CD4-positive, alpha-beta T cell (primary cell): ENCODE measurements at regions not wholly inside any gene's neighbourhood (a gene's known extent, or its start where the extent isn't known, plus 50 kb on each side); places are given as distances from the start of the nearest gene placed in this dataset.

Experiments
- ATAC-seq: fragments of 200-7000 bp; cut with Tn5 transposase; one replicate; pipeline ENCODE4 v1.10.0; 2022; ENCODE audit warnings: mild to moderate bottlenecking; ENCODE audit not compliant: poor library complexity
- CTCF ChIA-PET: fragments of 350-600 bp; sonication (Branson Sonifier 250); formaldehyde crosslinking; loops from one replicate; lab custom pipeline; 2021; ENCODE audit warnings: antibody characterized with exemption, inconsistent platforms; lab: Charles Lee
- POLR2A ChIA-PET: fragments of 350-600 bp; sonication (Branson Sonifier 250); formaldehyde crosslinking; loops from one replicate; lab custom pipeline; 2021; ENCODE audit warnings: antibody characterized with exemption, inconsistent platforms; lab: Charles Lee
- DNase-seq, 14 experiments: peaks; one replicate each; pipeline ENCODE4 v3.0.0-alpha.2; 2013 to 2020; ENCODE audit warnings: mixed read lengths in 2 of 14
- H3K27ac ChIP-seq, 2 donors: one replicate each; pipeline versions ENCODE4 v1.5.1 to v1.7.0; 2013; ENCODE audit warnings: low read length in 2 of 2, low read depth in 1 of 2, mild to moderate bottlenecking in 1 of 2
- H3K27me3 ChIP-seq, 2 experiments: 1 replicate in 1 of 2; 2 replicates in 1 of 2; pipeline versions ENCODE4 v1.6.1 to v1.7.0; 2013; ENCODE audit warnings: low read length in 2 of 2, control low read depth in 1 of 2, mild to moderate bottlenecking in 1 of 2, moderate library complexity in 1 of 2; ENCODE audit not compliant: insufficient read depth in 2 of 2, control insufficient read depth in 1 of 2
- H3K36me3 ChIP-seq: one replicate; pipeline ENCODE4 v1.6.1; 2013; ENCODE audit warnings: low read length, control low read depth; ENCODE audit not compliant: insufficient read depth
- H3K4me1 ChIP-seq: one replicate; pipeline ENCODE4 v1.6.1; 2013; ENCODE audit warnings: low read length, control low read depth; ENCODE audit not compliant: insufficient read depth
- H3K4me3 ChIP-seq: one replicate; pipeline ENCODE4 v1.5.1; 2013; ENCODE audit warnings: mild to moderate bottlenecking, low read length, moderate library complexity
- H3K9me3 ChIP-seq, 2 experiments: 1 replicate in 1 of 2; 2 replicates in 1 of 2; pipeline versions ENCODE4 v1.6.1 to v1.7.0; 2013; ENCODE audit warnings: low read length in 2 of 2, mild to moderate bottlenecking in 2 of 2, control low read depth in 1 of 2, moderate library complexity in 1 of 2; ENCODE audit not compliant: control insufficient read depth in 1 of 2, insufficient read depth in 1 of 2
- H3K27ac Mint-ChIP-seq: one replicate; pipeline ENCODE4 v1.8.0; 2020; ENCODE audit warnings: mixed read lengths
- H3K27me3 Mint-ChIP-seq: one replicate; pipeline ENCODE4 v1.8.0; 2021; ENCODE audit warnings: mixed read lengths
- H3K36me3 Mint-ChIP-seq: one replicate; pipeline ENCODE4 v1.8.0; 2021; ENCODE audit warnings: low read depth, mixed read lengths
- H3K4me1 Mint-ChIP-seq: one replicate; pipeline ENCODE4 v1.8.0; 2021; ENCODE audit warnings: low read depth, mixed read lengths
- H3K4me3 Mint-ChIP-seq: one replicate; pipeline ENCODE4 v1.8.0; 2020; ENCODE audit warnings: mild to moderate bottlenecking, mixed read lengths
- H3K9me3 Mint-ChIP-seq: one replicate; pipeline ENCODE4 v1.8.0; 2020; ENCODE audit warnings: mixed read lengths
- intact Hi-C, 2 experiments: fragments of 100-400 bp; cut with DNase I in 1 of 2; cut with micrococcal nuclease in 1 of 2; formaldehyde crosslinking; loops; one replicate each; pipeline versions ENCODE4 v1.15.1 to v1.9.0; 2023 to 2025; cut with DNase I, micrococcal nuclease
- TF ChIP-seq, protein P1 (sequence below): fragments of 200-600 bp; IDR thresholded peaks from one replicate; pipeline ENCODE4 v1.8.0; 2022; ENCODE audit warnings: antibody characterized with exemption, mild to moderate bottlenecking

DNA sequence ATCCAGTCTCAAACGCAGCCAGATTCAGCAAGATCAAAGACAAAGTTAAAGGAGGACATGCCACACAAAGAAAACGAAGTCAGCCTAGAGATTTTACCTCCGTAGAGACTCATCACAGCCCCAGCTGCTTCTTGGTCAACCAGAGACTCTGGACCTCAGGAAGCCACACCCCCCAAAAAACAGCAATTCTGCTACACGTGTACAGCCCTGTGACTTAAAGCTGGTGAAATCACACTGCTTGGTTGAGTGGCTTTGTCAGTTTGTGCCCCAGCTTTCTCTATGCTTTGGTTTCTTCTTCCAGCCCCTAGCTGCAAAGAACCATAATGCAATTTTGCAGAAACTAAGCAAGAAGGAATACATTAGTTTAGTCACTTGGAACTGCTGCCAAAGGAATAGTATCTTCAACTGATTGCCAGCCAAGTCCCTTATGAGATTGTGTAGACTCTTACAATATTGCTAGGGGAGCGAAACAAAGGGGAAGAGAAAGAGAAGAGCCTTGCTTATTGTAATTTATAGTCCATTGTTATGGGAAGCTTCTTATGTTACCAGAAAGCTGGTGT, 158.8 kb upstream of the ZNF462 start:
- intact Hi-C loops = no loop called here
- no peaks in the 10 kb centered on the region for H3K36me3 ChIP-seq
- no peaks in the 10 kb centered on the region for H3K9me3 ChIP-seq
- CTCF ChIA-PET = no interaction called here
- no peaks in the 10 kb centered on the region for H3K4me1 Mint-ChIP-seq
- H3K27ac ChIP-seq = no peak overlapping the region
- TF ChIP-seq, protein P1, sequence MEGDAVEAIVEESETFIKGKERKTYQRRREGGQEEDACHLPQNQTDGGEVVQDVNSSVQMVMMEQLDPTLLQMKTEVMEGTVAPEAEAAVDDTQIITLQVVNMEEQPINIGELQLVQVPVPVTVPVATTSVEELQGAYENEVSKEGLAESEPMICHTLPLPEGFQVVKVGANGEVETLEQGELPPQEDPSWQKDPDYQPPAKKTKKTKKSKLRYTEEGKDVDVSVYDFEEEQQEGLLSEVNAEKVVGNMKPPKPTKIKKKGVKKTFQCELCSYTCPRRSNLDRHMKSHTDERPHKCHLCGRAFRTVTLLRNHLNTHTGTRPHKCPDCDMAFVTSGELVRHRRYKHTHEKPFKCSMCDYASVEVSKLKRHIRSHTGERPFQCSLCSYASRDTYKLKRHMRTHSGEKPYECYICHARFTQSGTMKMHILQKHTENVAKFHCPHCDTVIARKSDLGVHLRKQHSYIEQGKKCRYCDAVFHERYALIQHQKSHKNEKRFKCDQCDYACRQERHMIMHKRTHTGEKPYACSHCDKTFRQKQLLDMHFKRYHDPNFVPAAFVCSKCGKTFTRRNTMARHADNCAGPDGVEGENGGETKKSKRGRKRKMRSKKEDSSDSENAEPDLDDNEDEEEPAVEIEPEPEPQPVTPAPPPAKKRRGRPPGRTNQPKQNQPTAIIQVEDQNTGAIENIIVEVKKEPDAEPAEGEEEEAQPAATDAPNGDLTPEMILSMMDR = no peak
- no peaks in the 10 kb centered on the region for H3K4me1 ChIP-seq
- H3K27me3 ChIP-seq = no peaks in the 10 kb centered on the region
- no peak overlapping the region for H3K4me3 Mint-ChIP-seq
- H3K36me3 Mint-ChIP-seq = no peaks in the 10 kb centered on the region
- H3K4me3 ChIP-seq = no peak overlapping the region
- POLR2A ChIA-PET = no interaction called here
- no peak overlapping the region for H3K27ac Mint-ChIP-seq
- H3K27me3 Mint-ChIP-seq = no peaks in the 10 kb centered on the region
- DNase-seq = no peak
- ATAC-seq = no peak
- peaks cover 3% of the 10 kb centered on the region for H3K9me3 Mint-ChIP-seq

DNA sequence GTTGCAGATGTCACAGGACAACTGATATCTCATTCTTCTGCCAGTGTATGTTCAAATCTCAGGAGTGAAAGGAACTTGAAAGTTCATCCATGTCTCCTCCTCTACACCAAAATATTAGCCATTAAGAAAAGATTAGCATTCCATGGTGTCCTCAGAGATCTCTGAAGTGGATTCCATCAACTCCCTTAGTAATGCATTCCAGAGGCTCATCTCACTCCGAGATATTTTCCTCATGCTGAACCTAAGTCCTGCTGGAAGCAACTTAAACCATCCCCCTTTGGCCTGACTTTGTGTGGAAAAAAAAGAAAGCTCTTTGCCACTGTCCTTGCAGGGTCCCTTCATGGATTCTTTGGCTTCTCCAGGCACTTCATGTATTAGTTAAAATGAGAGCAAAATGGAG, 155.7 kb upstream of the ZNF462 start:
- H3K27ac ChIP-seq = no peak overlapping the region
- H3K9me3 Mint-ChIP-seq = peaks cover 3% of the 10 kb centered on the region
- H3K36me3 Mint-ChIP-seq = no peaks in the 10 kb centered on the region
- no peaks in the 10 kb centered on the region for H3K4me1 ChIP-seq
- CTCF ChIA-PET = no interaction called here
- no peak overlapping the region for H3K27ac Mint-ChIP-seq
- H3K9me3 ChIP-seq = no peaks in the 10 kb centered on the region
- H3K27me3 Mint-ChIP-seq = no peaks in the 10 kb centered on the region
- H3K4me1 Mint-ChIP-seq = no peaks in the 10 kb centered on the region
- POLR2A ChIA-PET = no interaction called here
- no peaks in the 10 kb centered on the region for H3K27me3 ChIP-seq
- no peak for DNase-seq
- ATAC-seq = no peak
- no peaks in the 10 kb centered on the region for H3K36me3 ChIP-seq
- intact Hi-C loops = no loop called here
- TF ChIP-seq, protein P1 = no peak
- H3K4me3 ChIP-seq = no peak overlapping the region
- no peak overlapping the region for H3K4me3 Mint-ChIP-seq

DNA sequence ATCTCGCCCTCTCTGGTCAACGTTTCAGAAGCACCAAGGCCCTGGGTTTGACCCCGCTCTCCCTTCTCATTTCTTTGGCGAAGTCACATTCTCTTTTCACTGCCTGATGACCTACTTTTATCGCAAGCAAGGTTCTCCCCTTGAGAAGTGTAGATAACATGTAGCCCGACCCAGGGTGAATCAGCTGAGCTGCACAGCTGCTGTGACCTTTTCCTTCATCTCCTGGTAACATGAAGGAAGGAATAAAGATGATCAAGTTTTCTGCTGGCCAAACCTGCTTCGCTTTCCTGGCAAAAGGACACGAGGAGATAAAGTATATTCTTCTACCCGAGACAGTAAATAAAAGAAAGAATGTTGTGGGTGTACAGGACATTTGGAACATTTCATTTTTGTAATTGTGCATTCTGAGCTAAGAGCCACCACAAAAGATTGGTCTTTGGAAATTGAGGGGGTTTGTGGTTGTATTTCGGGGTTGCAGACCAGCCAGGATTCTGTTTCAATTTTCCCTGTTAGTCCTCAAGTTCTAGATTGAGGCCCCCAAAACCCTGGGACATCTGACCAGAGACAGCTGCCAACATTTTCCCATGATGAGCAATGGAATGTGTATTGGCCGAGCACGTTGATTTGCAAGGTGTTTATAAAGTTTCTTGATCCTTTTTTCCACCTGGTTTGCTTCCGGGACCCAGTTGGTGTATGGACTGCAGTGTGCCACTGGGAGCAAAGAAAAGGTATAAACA, 155.1 kb upstream of the ZNF462 start:
- DNase-seq (no peak), ATAC-seq (no peak)
- Mint-ChIP-seq H3K4me3 (no peak overlapping the region), H3K36me3 (no peaks in the 10 kb centered on the region), H3K27me3 (no peaks in the 10 kb centered on the region), H3K4me1 (no peaks in the 10 kb centered on the region), H3K27ac (no peak overlapping the region), H3K9me3 (peaks cover 3% of the 10 kb centered on the region)
- CTCF ChIA-PET = no interaction called here
- Histone ChIP-seq H3K4me1 (no peaks in the 10 kb centered on the region), H3K27me3 (no peaks in the 10 kb centered on the region), H3K27ac (no peak overlapping the region), H3K9me3 (no peaks in the 10 kb centered on the region), H3K4me3 (no peak overlapping the region), H3K36me3 (no peaks in the 10 kb centered on the region)
- intact Hi-C loops = no loop called here
- POLR2A ChIA-PET = no interaction called here
- TF ChIP-seq, protein P1 = no peak
